IPS DF 6.9 (cell line): ENCODE measurements at regions not wholly inside any gene's neighbourhood (a gene's known extent, or its start where the extent isn't known, plus 50 kb on each side); places are given as distances from the start of the nearest gene placed in this dataset.

Experiments
- DNase-seq: peaks from one replicate; pipeline ENCODE4 v3.0.0-alpha.2; 2013; ENCODE audit warnings: low read depth, low spot score
- H3K27ac ChIP-seq: one replicate; pipeline ENCODE4 v1.5.1; 2013; ENCODE audit warnings: low read length, control low read depth
- H3K27me3 ChIP-seq: 2 replicates; pipeline ENCODE4 v1.6.1; 2013; ENCODE audit warnings: mild to moderate bottlenecking, low read length; ENCODE audit not compliant: control insufficient read depth, insufficient read depth
- H3K36me3 ChIP-seq: 2 replicates; pipeline ENCODE4 v1.6.1; 2013; ENCODE audit warnings: low read length; ENCODE audit not compliant: control insufficient read depth, insufficient read depth
- H3K4me1 ChIP-seq: 2 replicates; pipeline ENCODE4 v1.6.1; 2013; ENCODE audit warnings: low read length; ENCODE audit not compliant: control insufficient read depth, insufficient read depth
- H3K4me3 ChIP-seq: 2 replicates; pipeline ENCODE4 v1.5.1; 2013; ENCODE audit warnings: mild to moderate bottlenecking, low read length
- H3K9me3 ChIP-seq: 2 replicates; pipeline ENCODE4 v1.6.1; 2013; ENCODE audit warnings: low read length, inconsistent platforms; ENCODE audit not compliant: control insufficient read depth, insufficient read depth
- WGBS: extraction: QIAGEN DNeasy Blood & Tissue Kit; methylation state at CpG from one replicate; pipeline ENCODE4 v1.1.7; 2013; ENCODE audit warnings: mixed read lengths, missing lambda C conversion rate; ENCODE audit not compliant: insufficient read length, insufficient coverage; 5-methylcytosine and 5-hydroxymethylcytosine counted together

GRCh38 chr19:31164791-31165251 is 184.4 kb downstream of the TSHZ3 start:
- no peak overlapping the region; the same call in 1 of the 2 replicates for H3K4me3 ChIP-seq
- H3K27me3 ChIP-seq = no peaks in the 10 kb centered on the region
- no CpG with 5 or more reads among the region's 20 CpGs for WGBS
- no peak overlapping the region for H3K27ac ChIP-seq
- no peaks in the 10 kb centered on the region for H3K36me3 ChIP-seq
- no peaks in the 10 kb centered on the region for H3K9me3 ChIP-seq
- no peak for DNase-seq
- H3K4me1 ChIP-seq = no peaks in the 10 kb centered on the region

- 100% methylated on average over 2 of the region's 7 CpGs for WGBS
- Histone ChIP-seq H3K4me1 (no peaks in the 10 kb centered on the region), H3K27ac (no peak overlapping the region), H3K27me3 (no peaks in the 10 kb centered on the region), H3K9me3 (no peaks in the 10 kb centered on the region), H3K4me3 (no peak overlapping the region), H3K36me3 (no peaks in the 10 kb centered on the region)
- DNase-seq = no peak
Measured at GRCh38 chr19:31160336-31160926, 188.8 kb downstream of the TSHZ3 start.

GRCh38 chr19:31154021-31154420 is 195.2 kb downstream of the TSHZ3 start:
- no peaks in the 10 kb centered on the region for H3K36me3 ChIP-seq
- H3K9me3 ChIP-seq = no peaks in the 10 kb centered on the region
- no peak overlapping the region for H3K4me3 ChIP-seq
- no peak for DNase-seq
- H3K4me1 ChIP-seq = no peaks in the 10 kb centered on the region
- no peaks in the 10 kb centered on the region for H3K27me3 ChIP-seq
- no peak overlapping the region for H3K27ac ChIP-seq
- WGBS = no CpG with 5 or more reads among the region's 1 CpG

GRCh38 chr19:31152906-31153305 is 196.3 kb downstream of the TSHZ3 start:
- Histone ChIP-seq H3K27ac (no peak overlapping the region), H3K4me3 (no peak overlapping the region), H3K36me3 (no peaks in the 10 kb centered on the region), H3K27me3 (no peaks in the 10 kb centered on the region), H3K4me1 (no peaks in the 10 kb centered on the region), H3K9me3 (no peaks in the 10 kb centered on the region)
- WGBS = no CpG with 5 or more reads among the region's 3 CpGs
- no peak for DNase-seq

- Histone ChIP-seq H3K4me3 (no peak overlapping the region), H3K27me3 (no peaks in the 10 kb centered on the region), H3K27ac (no peak overlapping the region), H3K9me3 (no peaks in the 10 kb centered on the region), H3K36me3 (no peaks in the 10 kb centered on the region), H3K4me1 (no peaks in the 10 kb centered on the region)
- DNase-seq = no peak
- WGBS = no CpG with 5 or more reads among the region's 23 CpGs
Measured at GRCh38 chr19:31149441-31149941, 199.7 kb downstream of the TSHZ3 start.

- no peak for DNase-seq
Measured at GRCh38 chr19:31148671-31149070, 200.6 kb downstream of the TSHZ3 start.

GRCh38 chr19:31147234-31147633 is 202.0 kb downstream of the TSHZ3 start:
- WGBS = no CpG with 5 or more reads among the region's 2 CpGs

More at GRCh38 chr19:31148671-31149070, 200.6 kb downstream of the TSHZ3 start:
- H3K36me3 ChIP-seq = no peaks in the 10 kb centered on the region
- H3K27me3 ChIP-seq = no peaks in the 10 kb centered on the region
- no peaks in the 10 kb centered on the region for H3K9me3 ChIP-seq
- H3K27ac ChIP-seq = no peak overlapping the region
- no CpG with 5 or more reads among the region's 4 CpGs for WGBS
- no peak overlapping the region for H3K4me3 ChIP-seq
- H3K4me1 ChIP-seq = no peaks in the 10 kb centered on the region

GRCh38 chr19:31146546-31147183 is 202.6 kb downstream of the TSHZ3 start:
- Histone ChIP-seq H3K4me1 (no peaks in the 10 kb centered on the region), H3K27ac (no peak overlapping the region), H3K27me3 (no peaks in the 10 kb centered on the region), H3K9me3 (no peaks in the 10 kb centered on the region), H3K36me3 (no peaks in the 10 kb centered on the region), H3K4me3 (no peak overlapping the region)
- DNase-seq = no peak
- no CpG with 5 or more reads among the region's 16 CpGs for WGBS

More at GRCh38 chr19:31147234-31147633, 202.0 kb downstream of the TSHZ3 start:
- no peaks in the 10 kb centered on the region for H3K9me3 ChIP-seq
- no peak for DNase-seq
- no peaks in the 10 kb centered on the region for H3K36me3 ChIP-seq
- no peaks in the 10 kb centered on the region for H3K27me3 ChIP-seq
- H3K4me3 ChIP-seq = no peak overlapping the region
- H3K27ac ChIP-seq = no peak overlapping the region
- no peaks in the 10 kb centered on the region for H3K4me1 ChIP-seq

GRCh38 chr19:31146015-31146414 is 203.2 kb downstream of the TSHZ3 start:
- WGBS = no CpG with 5 or more reads among the region's 13 CpGs
- no peaks in the 10 kb centered on the region for H3K27me3 ChIP-seq
- H3K9me3 ChIP-seq = no peaks in the 10 kb centered on the region
- H3K36me3 ChIP-seq = no peaks in the 10 kb centered on the region
- no peak overlapping the region for H3K27ac ChIP-seq
- no peak overlapping the region for H3K4me3 ChIP-seq
- H3K4me1 ChIP-seq = no peaks in the 10 kb centered on the region
- DNase-seq = no peak

- Histone ChIP-seq H3K27ac (no peak overlapping the region), H3K27me3 (no peaks in the 10 kb centered on the region), H3K36me3 (no peaks in the 10 kb centered on the region), H3K4me1 (no peaks in the 10 kb centered on the region), H3K4me3 (no peak overlapping the region), H3K9me3 (no peaks in the 10 kb centered on the region)
- DNase-seq = no peak
- no CpG with 5 or more reads among the region's 7 CpGs for WGBS
Measured at GRCh38 chr19:31145007-31145406, 204.2 kb downstream of the TSHZ3 start.
